NCI-H1092 (cell line): ENCODE measurements at regions not wholly inside any gene's neighbourhood (a gene's known extent, or its start where the extent isn't known, plus 50 kb on each side); places are given as distances from the start of the nearest gene placed in this dataset.

Source experiments
- DNase-seq: peaks from one replicate; lab custom pipeline; 2025; lab: John Stamatoyannopoulos, UW

- DNase-seq, result no peak
Measured at GRCh38 chr20:41881466-41882046, 263.4 kb upstream of the CHD6 start.

DNA sequence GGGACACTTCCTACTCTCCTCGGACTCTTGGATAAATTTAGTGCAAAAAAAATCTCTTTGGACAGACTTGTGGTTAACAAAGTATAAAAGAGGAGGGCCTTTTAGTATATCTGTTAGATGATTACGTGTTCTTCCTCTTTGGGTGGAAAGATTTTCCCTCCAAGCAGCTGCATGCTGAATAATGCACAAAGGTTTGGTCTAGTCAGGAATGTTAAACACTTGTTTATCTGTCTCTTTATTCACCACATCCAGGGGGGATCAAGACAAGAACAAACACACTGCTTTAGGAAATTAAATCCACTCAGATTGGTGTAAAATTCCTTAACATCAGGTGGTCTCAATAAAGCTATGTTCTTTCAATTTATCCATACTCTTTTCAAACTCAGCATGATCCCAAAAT is 260.9 kb upstream of the CHD6 start:
- DNase-seq, result no peak

DNA sequence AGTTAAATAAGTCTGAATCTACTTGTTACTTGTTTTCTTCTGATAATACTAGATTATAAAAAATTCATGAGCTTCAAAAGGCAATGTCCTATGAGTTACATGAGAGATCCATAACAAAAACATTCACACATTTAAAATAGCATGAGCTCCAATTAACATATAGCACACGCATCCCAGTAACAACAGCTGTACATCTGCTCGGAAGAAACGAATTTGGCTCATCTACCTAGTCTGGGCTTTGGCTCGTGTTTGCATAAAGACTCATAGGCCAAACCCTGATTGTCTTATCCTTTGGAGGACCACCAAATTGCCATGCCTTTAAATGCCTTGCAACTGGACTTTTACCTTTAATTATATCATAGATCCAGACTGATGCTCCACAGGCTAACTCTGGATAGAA is 259.7 kb upstream of the CHD6 start:
- DNase-seq, result no peak

DNA sequence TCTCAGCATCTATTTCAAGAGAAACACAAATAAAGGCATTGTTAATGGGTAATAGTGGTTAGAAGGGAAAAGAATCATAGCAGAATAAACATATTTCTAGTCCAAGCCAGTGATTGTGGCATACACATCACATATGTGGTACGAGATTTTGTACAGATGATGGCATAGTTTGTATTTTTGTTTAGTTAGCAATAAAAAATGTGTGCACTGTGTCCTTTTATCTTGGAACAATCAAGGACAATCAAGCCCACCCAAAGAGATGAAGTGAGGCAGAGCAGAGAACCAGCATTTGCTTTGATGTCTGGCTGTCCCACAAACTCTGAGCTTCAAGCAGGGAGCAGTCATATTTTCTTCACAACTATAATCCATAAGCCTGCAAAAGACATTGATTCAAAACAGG is 256.5 kb upstream of the CHD6 start:
- DNase-seq, result no peak

- DNase-seq, result no peak
Measured at GRCh38 chr20:41872930-41873329, 254.8 kb upstream of the CHD6 start.

DNA sequence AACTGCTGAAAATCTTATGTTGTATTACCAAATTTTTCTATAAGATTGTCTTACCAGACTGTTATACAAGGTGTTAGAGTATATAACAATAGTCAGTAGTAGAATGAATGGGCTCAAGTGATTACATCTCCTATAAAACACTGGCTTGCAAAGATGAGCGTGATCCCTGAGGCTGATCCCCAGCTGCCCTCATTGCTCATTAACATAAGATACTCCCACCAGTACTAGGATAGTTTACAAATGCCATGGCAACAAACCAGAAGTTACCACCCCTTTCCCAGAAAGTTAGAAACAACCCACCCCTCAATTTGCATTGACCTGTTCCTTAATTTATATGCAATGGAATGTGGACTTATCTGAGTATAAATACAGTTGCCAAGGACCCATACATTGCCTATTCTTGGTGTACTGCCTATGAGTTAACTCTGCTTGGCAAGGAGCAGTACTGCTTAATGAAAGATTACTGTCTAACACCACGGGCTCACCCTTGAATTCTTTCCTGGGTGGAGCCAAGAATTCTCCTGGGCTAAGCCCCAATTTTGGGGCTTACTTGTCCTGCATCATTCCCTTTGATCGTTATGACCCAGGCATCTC is 252.8 kb upstream of the CHD6 start:
- DNase-seq, result no peak

DNA sequence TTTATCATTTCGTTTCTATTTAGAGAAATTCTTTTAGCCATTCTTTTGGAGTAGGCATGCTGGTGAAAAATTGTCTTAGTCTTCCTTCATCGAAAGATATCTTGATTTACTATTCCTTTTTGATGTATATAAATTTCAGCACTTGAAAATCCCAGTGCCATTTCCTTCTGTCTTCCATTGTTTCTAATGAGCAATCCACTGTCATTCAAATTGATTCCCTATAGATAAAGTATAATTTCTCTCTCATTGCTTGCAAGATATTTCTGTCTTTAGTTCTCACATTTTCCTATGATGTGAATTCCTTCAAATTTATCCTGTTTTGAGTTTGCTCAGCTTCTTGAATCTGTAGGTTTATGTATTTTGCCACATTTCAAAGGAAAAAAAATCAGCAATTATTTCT is 251.1 kb upstream of the CHD6 start:
- no peak for DNase-seq

DNA sequence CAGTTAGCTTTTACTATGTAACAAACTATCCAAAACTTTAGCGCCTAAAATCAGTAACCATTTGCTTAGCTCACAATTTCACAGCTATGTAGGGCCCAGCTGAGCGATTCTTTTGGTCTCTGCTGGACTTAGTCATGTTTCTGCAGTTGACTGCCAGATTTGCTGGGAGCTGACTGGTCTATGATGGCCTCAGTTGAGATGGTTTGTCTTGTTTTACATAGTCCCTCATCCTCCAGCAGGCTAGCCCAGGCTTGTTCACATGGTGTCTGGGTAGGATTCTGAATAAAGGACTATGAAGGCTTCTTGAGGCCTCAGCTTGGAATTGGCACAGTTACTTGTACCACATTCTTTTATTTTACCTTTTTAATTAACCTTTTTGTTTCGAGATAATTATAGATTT is 247.8 kb upstream of the CHD6 start:
- no peak for DNase-seq

DNA sequence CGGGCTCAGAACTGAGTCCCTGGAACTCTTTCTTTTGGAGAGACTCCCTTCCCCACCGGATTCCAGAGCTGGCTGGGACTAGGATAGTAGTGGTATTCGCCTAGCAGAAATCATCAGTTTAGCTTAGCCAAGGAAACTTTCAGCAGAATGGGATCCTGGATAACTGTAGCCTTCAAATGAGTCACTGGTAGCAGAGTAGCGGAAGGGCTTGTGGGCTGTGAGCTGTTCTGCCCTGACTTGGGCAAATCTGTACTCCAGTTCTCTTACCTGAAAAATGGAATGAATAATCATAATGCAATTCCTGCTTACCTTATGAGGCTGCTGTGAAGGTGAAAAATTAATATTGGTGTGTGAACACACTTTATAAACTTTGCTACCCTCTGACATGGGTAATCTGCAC is 244.3 kb upstream of the CHD6 start:
- no peak for DNase-seq

DNA sequence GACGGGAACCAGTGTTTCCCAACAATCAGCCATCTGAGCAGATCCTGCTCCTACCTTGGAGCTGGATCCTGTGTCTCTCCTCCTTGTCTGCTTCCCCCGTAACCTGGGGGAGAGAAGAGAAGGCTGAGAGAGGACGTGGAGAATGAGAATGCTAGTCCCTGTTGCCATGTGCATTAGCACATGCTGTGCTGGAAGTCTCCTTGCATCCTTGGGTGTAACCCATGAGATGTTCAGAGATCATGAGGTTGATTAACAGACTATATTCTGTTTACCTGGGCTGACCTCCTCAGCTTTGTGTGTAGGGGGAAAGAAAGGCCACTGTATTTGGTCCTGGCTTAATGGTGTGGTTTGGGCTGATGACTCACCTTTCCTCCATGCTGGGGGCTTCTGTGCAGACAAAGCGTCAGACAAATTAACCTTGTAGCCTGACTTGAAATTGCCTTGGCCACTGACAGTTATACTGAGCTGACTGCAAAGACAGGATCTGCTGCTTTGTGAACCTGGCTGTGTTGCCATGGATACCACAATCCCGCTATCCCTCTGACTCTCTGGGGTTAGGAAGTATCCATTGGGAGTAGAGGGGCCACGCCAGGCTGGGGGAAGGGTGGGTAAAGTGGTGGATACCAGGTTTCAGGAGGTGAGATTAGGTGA is 243.7 kb upstream of the CHD6 start:
- DNase-seq, result no peak

DNA sequence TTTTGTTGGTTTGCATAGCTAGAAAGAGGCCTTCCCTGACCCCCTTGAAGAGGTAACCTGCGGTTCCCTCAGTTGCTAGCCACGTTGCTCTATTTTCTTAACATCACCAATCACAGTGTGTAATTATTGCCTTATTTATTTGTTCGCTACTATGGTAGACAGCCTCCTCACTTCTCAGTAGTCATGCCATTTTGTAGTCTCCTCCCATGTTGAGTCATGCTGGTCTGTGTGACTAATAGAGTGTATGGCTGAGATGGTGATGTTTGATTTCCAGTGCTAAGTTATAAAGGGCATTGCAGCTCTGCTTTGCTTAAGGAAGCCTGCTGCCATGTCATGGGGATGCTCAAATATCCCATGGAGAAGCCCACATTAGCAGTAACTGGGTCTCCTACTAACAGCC is 236.6 kb upstream of the CHD6 start:
- DNase-seq, result no peak

DNA sequence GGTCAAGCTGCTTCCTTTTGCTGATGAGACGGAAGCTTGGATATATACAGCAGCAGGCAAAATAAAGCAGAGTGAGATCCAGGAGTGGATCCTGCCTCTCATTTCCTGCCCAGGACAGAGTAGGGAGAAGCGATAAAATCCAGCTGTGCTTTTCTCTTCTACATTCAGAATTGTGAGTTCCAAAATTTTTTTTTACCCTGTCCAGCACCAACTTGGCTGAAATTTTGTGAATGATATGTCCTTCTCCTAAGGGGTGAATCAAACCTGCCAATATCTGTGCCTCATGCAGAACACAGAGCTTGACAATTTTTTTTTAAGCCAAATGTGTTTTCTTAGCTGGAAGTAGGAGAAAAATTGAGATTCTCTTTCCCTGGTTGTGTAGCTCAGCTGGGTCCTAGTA is 235.6 kb upstream of the CHD6 start:
- no peak for DNase-seq

- DNase-seq, result no peak
Measured at GRCh38 chr20:41848180-41848579, 230.0 kb upstream of the CHD6 start.

DNA sequence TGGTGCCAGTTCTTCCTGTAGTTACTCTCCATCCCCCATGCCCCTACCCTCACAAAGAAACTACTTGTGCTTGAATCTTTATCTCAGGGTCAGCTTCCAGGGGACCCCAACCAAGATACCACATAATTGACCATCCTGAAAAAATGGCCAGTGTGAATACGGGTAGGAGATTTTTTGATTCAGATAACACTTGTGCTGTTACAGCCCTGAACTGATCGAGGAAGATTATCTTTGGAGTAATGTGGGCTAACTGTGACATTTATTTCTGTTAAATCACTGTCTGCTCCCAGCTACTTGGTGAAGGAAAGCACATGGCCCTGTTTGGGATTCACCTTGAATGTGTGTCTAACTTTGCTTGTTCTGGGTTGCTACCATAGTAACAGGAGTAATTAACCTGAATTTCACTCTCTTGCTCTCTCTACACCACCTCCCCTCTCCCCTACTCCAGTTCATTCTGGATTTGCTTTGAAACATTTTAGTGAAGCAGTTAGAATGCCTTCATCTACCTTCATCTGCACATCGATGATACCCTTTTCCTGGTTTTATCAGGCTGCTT is 219.6 kb upstream of the CHD6 start:
- no peak for DNase-seq

DNA sequence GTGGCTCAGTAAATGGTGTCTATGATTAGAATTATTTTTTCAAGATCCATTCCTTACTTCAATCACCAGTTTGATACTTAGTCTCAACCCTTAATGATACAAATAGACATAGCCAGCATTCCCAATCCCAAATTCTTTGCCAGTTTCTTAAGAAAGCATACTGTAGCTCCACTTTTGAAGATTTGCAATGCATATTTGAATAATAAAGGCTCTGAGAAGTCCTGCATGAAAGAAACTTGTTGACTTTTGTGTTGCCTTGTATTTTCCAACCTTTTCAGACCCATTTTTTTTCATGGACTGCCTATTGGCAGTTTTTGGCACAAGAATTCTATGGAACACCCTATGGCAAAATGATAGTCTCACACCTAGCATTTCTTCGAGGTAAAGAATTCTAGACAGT is 215.6 kb upstream of the CHD6 start:
- no peak for DNase-seq

DNA sequence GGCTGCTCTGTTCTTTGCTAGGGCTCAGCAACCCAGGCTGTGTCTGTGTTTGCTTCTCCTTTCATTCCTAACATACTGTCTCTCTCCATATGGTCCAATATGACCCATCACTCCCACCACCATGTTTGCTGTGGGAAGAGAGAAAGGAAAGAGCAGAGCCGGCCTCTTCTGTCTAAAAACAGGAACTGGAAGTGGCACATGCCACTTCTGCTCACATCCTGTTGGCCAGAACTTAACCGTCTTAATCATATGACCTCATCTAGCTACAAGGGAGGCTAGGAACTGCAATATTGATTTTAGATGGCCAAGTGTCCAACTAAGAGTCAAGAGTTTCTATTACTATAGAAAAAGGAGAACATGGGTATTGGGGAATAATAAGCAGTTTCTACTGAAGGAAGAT is 212.5 kb upstream of the CHD6 start:
- no peak for DNase-seq

DNA sequence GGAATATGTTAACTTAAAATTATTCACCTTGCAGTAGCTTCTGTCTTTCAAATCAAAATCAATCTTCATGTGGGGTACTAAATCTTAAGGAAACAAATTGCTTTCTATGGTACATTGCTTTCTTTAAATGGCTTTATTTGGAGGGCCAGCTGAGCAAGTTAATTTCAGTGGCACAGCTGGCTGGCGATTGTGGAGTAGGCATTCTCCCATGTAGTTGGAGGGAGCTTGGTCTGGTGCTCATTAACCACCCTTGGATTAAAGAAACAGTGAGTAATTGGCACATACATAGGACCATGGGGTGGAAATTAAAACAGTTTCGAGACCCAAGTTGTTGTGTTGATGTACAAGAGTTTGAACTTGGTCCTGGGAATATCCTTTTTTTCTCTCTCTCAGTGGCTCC is 201.3 kb upstream of the CHD6 start:
- DNase-seq, result no peak

- DNase-seq, result no peak
Measured at GRCh38 chr20:41818991-41819390, 200.8 kb upstream of the CHD6 start.

- DNase-seq, result no peak
Measured at GRCh38 chr20:41818369-41818768, 200.2 kb upstream of the CHD6 start.

DNA sequence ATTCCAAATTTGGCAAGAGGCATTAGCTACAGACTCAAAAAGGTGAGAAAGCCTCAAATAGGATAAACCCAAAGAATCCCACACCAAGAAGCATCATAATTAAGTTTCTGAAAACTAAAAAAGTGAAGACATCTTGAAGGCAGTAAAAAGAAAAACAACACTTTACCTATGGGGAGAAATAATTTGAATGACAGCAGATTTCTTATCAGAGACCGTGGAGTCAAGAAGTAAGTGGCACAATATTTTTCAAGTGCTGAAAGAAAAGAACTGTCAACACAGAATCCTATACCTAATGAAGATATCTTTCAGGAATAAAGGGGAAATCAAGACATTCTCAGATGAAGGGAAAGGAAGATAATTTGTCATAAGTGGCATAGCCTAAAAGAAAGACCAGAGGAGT is 193.3 kb upstream of the CHD6 start:
- DNase-seq, result no peak

DNA sequence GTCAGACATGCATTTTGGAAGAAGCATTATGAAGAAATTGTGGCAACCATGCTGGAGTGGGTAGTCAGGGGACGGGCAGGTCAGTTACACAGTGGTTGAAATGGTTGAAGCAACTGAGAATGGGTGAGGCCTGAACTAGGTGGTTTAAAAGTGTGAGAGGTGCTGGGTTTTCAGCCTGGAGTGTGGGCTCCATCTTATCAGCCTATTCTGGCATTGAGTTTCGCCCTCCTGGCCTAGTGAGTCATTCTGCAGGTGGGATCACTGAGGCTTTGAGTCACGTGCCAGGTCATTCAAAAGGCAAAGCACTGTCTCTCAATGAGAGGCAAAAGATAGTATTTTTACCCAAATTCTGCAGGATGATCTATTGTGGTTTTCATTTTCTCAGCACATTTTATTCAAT is 181.9 kb upstream of the CHD6 start:
- DNase-seq, result no peak

- DNase-seq, result no peak
Measured at GRCh38 chr20:41798930-41799502, 180.8 kb upstream of the CHD6 start.

DNA sequence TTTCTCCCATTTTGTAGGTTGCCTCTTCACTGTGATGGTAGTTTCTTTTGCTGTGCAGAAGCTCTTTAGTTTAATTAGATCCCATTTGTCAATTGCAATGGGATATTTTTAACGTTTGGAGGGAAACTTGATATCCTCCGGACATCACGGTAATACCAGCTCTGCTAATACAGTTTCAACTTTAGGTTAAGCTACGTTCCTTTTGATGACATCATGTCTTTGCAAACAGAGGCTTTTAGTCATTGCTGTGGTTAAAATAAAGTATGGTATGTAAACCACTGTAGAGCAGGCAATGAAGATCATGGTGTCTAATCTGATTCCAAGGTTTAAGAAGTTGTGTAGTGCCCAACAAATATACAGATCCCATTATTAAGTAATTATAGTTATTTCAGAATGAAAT is 168.0 kb upstream of the CHD6 start:
- no peak for DNase-seq
